Ureter (tissue), 1 donor: ENCODE measurements at regions not wholly inside any gene's neighbourhood (a gene's known extent, or its start where the extent isn't known, plus 50 kb on each side); places are given as distances from the start of the nearest gene placed in this dataset.
"Not testable (repeated sequence)": the region's sequence is repeated elsewhere in the genome, so short reads cannot be mapped to it uniquely, and the experiment has no call there.

Experiments
- DNase-seq: peaks from one replicate; pipeline ENCODE4 v3.0.0-alpha.2; 2020; ENCODE audit warnings: low spot score
- donor health status: DM: yes; HTN: yes; CAD: no.

DNA sequence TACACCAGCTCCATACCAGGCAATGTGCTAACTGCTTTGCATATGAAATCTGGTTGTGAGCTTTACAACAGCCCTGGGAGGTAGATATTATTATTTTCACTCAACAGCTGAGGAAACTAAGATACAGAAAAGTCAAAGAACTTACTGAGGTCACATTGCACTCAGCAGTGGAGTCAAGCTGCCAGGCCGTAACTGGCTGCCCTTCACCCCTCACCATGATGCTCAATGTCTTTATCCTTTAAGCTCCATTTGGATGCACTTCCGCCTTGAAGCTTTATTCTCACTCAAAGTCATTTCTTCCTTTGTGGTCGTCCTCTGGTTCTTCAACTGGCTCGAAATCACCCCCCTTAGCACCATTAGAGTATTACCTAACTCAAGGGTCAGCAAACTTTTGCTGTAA lies 81.7 kb upstream of the RALGPS2 start:
- no peak for DNase-seq

- no peak for DNase-seq
These were observed 81.2 kb upstream of the RALGPS2 start for GRCh38 chr1:178643831-178644230.

- peak; percentile 81 for DNase-seq
These were observed 80.5 kb upstream of the RALGPS2 start for GRCh38 chr1:178644308-178645120.

GRCh38 chr1:178645157-178645807 lies 79.8 kb upstream of the RALGPS2 start:
- DNase-seq, result no peak

DNA sequence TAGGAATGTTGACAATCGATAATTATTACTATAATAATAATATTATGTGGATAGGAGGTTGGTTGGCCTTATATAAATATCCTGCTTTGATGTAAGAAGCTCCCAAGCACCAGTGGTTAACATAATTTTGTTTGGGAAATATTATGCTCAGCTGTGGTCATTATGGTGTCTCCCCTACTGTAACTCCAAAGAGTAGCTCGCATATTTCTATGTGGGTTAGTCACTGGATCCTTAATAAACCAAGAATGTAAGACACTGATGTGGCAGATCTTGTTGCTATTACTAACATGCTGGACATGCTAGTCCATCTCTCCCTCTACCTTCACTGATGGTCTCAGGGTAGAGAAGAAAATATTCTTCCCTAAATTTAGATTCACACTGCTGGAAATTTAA lies 79.2 kb upstream of the RALGPS2 start:
- no peak for DNase-seq

- DNase-seq, result no peak
These were observed 78.2 kb upstream of the RALGPS2 start for GRCh38 chr1:178646821-178647220.

DNA sequence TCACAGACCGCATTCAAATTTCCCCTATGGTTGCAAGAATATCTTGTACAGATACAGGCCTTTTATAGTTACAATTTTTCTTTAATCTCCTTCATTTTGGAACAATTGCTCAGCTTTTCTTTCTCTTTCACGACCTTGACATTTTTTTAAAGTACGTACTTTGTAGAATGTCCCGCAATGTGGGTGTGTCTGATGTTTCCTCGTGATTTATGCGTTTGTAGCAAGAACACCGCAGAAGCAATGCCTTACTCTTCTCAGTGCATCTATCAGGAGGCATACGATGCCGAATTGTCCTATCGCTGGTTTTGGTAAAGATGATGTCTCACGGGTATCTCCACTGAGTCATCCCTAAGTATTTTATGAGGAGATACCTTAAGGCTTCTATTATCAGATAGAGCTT lies 76.9 kb upstream of the RALGPS2 start:
- DNase-seq, result no peak

DNA sequence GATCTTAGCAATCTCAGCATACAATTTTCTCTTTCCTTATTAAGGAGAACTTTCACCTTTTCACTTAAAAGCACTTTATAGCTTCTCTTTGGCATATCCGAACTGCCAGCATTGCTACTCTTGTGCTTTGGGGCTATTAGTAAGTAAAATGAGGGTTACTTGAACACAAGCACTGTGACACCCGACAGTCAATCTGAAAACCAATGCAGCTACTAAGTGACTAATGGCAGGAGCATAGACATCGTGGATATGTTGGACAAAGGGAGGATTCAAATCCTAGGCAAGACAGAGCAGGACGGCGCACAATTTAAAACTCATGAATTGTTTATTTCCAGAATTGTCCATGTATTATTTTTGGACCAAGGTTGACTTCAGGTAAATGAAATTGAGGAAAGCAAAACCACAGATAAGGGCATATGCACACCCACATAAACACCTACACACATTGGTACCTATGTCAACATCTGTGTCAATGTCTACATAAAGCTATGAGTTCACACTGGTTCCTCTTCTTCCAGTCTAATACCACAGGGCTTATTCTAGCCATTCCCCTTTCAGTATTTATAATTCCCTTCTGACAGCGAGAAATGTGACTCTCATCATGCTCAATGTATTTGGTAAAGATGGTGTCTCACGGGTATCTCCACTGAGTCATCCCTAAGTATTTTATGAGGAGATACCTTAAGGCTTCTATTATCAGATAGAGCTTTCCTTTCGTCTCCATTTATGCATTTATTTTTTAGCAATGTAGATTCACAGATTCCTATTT lies 75.3 kb upstream of the RALGPS2 start:
- no peak for DNase-seq

DNA sequence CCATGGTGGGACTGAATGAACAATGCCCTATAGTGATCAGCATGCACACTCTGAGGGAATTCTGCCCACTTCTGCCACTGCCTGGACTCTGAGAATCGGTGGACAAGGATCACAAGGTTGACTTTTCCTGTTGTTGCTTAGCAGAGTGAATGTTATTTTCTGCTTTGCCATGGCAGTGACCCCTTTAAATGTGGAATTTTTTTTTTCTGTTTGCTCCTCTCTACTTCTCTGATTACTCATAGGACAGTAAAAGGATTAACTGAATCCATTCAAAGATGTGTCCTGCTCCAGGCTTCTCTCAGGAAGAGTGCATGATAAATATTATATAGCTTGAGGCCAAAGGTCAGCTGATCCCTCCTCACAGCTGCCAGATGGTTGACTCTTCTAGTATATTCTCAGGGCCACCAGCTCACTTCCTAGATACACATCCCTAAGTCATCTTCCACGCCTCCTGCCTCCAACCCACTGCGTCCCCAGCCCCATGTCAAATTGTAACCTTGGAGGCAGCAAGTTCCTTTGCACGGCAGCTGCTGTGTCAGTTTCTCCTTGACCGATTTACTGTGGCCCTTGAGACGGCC lies 74.0 kb upstream of the RALGPS2 start:
- DNase-seq, result no peak

DNA sequence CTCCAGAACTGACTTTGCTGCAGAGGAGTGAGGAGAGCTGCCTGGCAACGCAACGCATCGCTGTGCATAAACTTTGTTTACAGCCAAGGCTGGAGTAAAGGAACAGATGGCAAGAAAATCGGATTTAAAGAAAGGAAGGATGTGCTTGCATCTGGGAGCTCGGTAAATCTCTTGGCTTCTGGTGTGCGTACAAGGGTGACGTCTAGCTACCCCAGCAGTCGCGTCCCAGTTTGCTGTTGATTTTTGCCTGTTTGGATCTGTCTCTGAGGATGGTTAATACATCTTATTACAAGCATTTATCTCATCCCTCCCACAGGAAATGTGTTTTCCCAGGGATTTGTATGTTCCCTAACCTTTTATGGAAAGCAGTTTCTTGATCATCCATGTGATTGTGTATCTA lies 73.3 kb upstream of the RALGPS2 start:
- DNase-seq, result no peak

DNA sequence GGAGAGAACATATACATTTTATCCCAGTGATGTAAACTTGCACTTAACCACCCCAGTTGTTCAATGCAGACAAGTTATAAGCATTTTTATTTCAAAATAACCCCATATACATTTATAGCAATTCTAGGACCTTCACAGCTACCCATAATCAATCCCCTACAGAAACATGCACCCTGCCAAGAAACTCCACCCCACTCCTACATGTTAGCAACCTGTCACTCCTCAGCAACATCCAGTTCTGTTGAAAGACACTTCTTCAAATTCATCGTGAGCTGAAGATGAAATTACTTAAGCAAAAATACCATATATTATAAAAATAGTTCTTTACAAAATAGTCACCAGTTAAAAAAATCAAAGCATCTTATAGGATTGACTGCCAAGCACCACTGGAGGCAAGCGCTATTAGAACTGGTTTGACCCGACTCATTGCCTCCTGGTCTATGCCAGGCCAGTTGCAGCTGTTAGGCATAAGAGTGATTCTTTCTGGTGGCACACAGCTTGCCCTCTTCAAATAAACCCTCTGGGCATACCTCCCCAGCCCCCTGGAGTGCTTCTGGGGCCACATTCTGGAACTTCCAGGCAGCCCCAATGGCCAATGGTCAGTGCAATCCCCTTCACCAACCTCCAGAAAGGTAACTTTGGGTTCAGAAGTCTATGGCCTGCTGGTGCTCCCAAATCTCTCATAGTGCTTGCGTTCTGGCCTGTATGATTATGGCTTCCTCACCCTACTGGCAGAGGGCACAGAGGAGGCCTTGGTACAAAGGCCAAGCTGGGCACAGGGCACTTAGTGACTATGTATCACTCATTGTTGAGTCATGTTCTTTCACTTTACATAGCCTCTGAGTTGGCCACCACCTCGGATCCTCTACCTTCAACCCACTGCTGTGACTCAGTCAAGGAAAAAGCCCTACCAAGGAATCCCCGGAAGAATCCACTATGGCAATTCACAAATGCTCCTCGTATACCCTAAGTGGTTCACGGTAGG lies 72.2 kb upstream of the RALGPS2 start:
- DNase-seq, result no peak

GRCh38 chr1:178659789-178660208 lies 65.2 kb upstream of the RALGPS2 start:
- no peak for DNase-seq

GRCh38 chr1:178660461-178660860 lies 64.6 kb upstream of the RALGPS2 start:
- DNase-seq, result no peak

GRCh38 chr1:178664278-178664677 lies 60.8 kb upstream of the RALGPS2 start:
- DNase-seq, result no peak

GRCh38 chr1:178665579-178665978 lies 59.5 kb upstream of the RALGPS2 start:
- no peak for DNase-seq

DNA sequence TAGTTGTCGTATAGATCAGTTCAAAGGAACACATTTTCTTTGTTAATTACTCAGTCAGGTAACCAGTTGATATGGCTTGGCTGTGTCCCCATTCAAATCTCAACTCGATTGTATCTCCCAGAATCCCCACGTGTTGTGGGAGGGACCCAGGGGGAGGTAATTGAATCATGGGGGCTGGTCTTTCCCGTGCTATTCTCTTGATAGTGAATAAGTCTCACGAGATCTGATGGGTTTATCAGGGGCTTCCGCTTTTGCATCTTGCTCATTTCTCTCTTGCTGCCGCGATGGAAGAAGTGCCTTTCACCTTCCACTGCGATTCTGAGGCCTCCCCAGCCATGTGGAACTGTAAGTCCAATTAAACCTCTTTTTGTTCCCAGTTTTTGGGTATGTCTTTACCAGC lies 58.2 kb upstream of the RALGPS2 start:
- not testable (repeated sequence) for DNase-seq

DNA sequence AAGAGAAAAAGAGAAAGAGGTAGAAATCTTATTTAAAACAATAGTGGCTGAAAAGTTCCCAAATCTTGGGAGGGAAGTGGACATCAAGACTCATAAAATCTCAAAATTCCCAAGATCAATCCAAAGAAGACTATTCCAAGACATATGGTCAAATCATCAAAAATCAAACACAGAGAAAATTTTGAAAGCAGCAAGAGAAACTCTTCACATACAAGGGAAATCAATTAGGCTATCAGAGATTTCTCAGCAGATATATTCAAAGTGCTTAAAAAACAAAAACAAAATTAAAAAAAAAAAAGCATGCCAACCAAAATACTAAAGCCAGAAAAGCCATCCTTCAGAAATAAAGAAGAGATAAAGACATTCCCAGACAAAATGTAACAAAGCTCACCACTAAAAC lies 52.6 kb upstream of the RALGPS2 start:
- no peak for DNase-seq

DNA sequence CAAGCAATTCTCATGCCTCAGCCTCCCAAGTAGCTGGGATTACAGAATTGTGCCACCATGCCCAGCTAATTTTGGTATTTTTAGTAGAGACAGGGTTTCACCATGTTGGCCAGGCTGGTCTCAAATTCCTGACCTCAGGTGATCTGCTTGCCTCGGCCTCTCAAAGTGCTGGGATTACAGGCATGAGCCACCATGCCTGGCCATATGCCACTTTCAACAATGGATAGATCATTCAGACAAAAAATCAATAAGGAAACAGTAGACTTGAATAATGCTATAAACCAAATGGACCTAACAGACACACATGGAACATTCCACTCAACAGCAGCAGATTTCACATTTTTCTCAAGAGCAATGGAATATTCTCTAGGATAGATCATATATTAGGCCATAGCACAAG lies 50.5 kb upstream of the RALGPS2 start:
- not testable (repeated sequence) for DNase-seq
